Lung (tissue), 11 donors: ENCODE measurements at regions not wholly inside any gene's neighbourhood (a gene's known extent, or its start where the extent isn't known, plus 50 kb on each side); places are given as distances from the start of the nearest gene placed in this dataset.
A peak's percentile ranks its signal among the peaks of the same experiment; 100 is the strongest.

Experiments
- ATAC-seq: fragments of 200-7000 bp; cut with Tn5 transposase; one replicate; pipeline ENCODE4 v1.9.1; 2020; ENCODE audit warnings: moderate number of reproducible peaks; ENCODE audit not compliant: insufficient read depth, low FRiP score
- DNase-seq, 3 donors: peaks; one replicate each; pipeline ENCODE4 v3.0.0-alpha.2; 2013 to 2017
- H3K27ac ChIP-seq, 2 donors: one replicate each; pipeline ENCODE4 v1.5.1; 2013; ENCODE audit warnings: mild to moderate bottlenecking in 2 of 2, moderate library complexity in 2 of 2, control low read depth in 1 of 2, inconsistent platforms in 1 of 2, low read depth in 1 of 2, low read length in 1 of 2
- H3K27me3 ChIP-seq, 3 donors: one replicate each; pipeline ENCODE4 v1.5.1; 2013; ENCODE audit warnings: low read length in 2 of 3; ENCODE audit not compliant: control insufficient read depth in 3 of 3, insufficient read depth in 3 of 3
- H3K36me3 ChIP-seq, 4 donors: one replicate each; pipeline ENCODE4 v1.5.1; 2013; ENCODE audit warnings: low read length in 4 of 4, mild to moderate bottlenecking in 1 of 4, moderate library complexity in 1 of 4; ENCODE audit not compliant: control insufficient read depth in 4 of 4, insufficient read depth in 4 of 4
- H3K4me1 ChIP-seq, 5 donors: one replicate each; pipeline ENCODE4 v1.5.1; 2013; ENCODE audit warnings: low read length in 5 of 5, mild to moderate bottlenecking in 2 of 5, moderate library complexity in 1 of 5; ENCODE audit not compliant: control insufficient read depth in 5 of 5, insufficient read depth in 5 of 5
- H3K4me3 ChIP-seq: one replicate; pipeline ENCODE4 v1.5.1; 2013; ENCODE audit warnings: mild to moderate bottlenecking, control low read depth, moderate library complexity
- H3K9ac ChIP-seq, 2 donors: one replicate each; pipeline ENCODE4 v1.5.1; 2013; ENCODE audit warnings: low read length in 2 of 2, control low read depth in 1 of 2; ENCODE audit not compliant: insufficient read depth in 1 of 2
- H3K9me3 ChIP-seq, 4 donors: one replicate each; pipeline ENCODE4 v1.5.1; 2013; ENCODE audit warnings: low read length in 3 of 4, mild to moderate bottlenecking in 1 of 4, moderate library complexity in 1 of 4; ENCODE audit not compliant: control insufficient read depth in 4 of 4, insufficient read depth in 3 of 4
- WGBS, 2 donors: extraction: QIAGEN DNeasy Blood & Tissue Kit; methylation state at CpG; one replicate each; pipeline ENCODE4 v1.1.7; 2013; 5-methylcytosine and 5-hydroxymethylcytosine counted together
- TF ChIP-seq, protein P1 (sequence below): IDR thresholded peaks from 2 replicates; pipeline ENCODE4 v1.5.1; 2012; ENCODE audit warnings: mild to moderate bottlenecking; ENCODE audit errors: control extremely low read depth, extremely low read depth
- donor health status: control.
- donor health status: control.
- donor health status: Bipolar disorder and iron deficiency.
- donor health status: healthy.
- donor health status: DM: yes; HTN: yes; CAD: no.

DNA sequence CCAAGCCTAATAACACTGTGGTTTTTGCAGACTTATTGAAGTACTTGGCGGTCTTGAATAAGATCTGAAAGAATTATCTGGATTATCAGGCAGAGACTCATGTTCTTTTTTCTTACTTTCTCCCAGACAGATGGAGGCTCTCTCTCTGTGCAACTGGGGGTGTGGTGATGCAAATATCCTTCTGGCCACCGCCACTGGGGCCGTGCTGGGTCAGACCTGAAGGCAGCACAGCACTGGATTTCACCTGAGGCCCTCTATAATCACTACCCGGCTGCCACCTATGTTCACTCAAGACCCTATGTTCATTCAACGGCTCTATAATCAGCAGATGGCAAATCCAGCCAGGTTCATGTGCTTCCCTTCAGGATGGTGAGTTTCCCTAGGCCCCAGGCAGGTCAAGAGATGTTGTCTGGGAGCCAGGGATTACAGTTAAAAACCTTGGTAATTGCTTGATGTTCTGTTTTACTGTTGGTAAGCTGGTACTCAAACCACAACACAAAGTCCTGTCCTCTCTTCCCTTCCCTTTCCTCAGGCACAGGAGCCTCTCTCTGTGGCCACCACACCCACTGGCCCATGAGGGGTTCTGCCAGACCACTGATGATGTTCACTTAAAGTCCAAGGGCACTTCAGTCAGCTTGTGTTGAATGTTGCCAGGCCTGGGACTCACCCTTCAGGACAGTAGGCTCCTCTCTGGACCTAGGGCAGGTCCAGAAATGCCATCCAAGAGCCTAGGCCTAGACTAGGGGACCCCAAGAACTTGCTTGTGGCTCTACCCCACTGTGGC lies 205.3 kb upstream of the GCFC2 start:
- WGBS, 2 donors: 71 to 76% methylated on average over 5 of the region's 5 CpGs
- ATAC-seq (no peak), DNase-seq (no peak)
- no peak overlapping the region for H3K27ac ChIP-seq
- H3K36me3 ChIP-seq: no peaks in the 10 kb centered on the region
- H3K9ac ChIP-seq: no peak overlapping the region
- no peak overlapping the region for H3K4me3 ChIP-seq
- H3K9me3 ChIP-seq: peaks cover 0 to 5% (median 0%) of the 10 kb centered on the region in 4 donors
- H3K4me1 ChIP-seq: peaks cover 0 to under 1% (median 0%) of the 10 kb centered on the region in 5 donors
- no peaks in the 10 kb centered on the region for H3K27me3 ChIP-seq
- TF ChIP-seq, protein P1, sequence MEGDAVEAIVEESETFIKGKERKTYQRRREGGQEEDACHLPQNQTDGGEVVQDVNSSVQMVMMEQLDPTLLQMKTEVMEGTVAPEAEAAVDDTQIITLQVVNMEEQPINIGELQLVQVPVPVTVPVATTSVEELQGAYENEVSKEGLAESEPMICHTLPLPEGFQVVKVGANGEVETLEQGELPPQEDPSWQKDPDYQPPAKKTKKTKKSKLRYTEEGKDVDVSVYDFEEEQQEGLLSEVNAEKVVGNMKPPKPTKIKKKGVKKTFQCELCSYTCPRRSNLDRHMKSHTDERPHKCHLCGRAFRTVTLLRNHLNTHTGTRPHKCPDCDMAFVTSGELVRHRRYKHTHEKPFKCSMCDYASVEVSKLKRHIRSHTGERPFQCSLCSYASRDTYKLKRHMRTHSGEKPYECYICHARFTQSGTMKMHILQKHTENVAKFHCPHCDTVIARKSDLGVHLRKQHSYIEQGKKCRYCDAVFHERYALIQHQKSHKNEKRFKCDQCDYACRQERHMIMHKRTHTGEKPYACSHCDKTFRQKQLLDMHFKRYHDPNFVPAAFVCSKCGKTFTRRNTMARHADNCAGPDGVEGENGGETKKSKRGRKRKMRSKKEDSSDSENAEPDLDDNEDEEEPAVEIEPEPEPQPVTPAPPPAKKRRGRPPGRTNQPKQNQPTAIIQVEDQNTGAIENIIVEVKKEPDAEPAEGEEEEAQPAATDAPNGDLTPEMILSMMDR: no peak

DNA sequence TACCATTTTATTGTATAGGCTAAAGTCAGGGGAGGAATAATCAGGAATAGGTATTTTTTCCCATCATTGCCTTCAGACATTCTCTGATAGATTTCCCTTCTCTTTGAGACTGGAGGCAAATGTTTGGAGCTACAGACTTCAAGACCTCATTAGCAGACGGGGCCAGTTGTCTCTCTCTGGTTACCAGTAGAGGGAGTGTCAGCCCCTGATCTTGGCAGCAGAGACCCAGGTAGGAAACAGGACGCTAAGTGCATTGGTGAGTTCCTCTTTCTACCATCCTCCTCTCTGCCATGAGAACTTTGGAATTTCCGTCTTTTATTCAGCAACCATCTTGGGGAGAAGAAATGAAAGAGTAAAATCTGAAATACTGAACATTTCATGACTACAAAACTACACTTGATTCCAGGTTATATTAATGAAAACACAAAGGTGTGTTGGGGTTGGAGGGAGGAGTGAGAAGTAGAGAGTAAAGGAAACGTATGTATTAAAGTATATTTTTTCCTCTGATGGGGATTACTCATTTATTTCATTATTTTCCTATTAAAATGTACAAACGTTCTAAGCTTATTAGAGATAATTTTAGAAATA lies 186.2 kb upstream of the GCFC2 start:
- Histone ChIP-seq H3K36me3 (no peaks in the 10 kb centered on the region), H3K9me3 (no peaks in the 10 kb centered on the region), H3K9ac (no peak overlapping the region), H3K4me3 (no peak overlapping the region), H3K4me1 (no peaks in the 10 kb centered on the region), H3K27ac (no peak overlapping the region), H3K27me3 (no peaks in the 10 kb centered on the region)
- TF ChIP-seq, protein P1: no peak
- ATAC-seq: peak; percentile 58
- WGBS, 2 donors: 36 to 43% methylated on average over 5 of the region's 5 CpGs
- DNase-seq: peak; percentile 22 to 44 (median 30)

DNA sequence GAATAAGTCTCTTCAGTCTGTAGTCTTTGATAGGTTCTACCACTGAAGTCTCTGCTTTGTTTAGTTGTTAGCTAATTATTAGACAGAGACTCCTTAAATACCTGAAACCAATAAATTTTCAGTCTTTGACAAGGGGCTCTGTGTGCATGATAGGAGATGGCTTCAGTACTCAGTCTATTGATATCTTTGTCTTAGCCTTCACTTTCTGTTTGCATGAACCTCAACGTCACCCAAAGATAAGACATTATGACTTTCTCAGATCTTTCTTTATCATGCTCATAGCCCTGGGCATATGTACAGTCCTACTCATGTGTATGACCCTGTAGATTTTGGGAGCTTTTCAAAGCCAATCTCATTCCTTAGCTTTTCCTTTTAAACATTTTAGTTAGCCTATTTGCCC lies 183.5 kb upstream of the GCFC2 start:
- H3K4me1 ChIP-seq: no peaks in the 10 kb centered on the region
- H3K4me3 ChIP-seq: no peak overlapping the region
- no peak overlapping the region for H3K27ac ChIP-seq
- TF ChIP-seq, protein P1: no peak
- H3K36me3 ChIP-seq: no peaks in the 10 kb centered on the region
- H3K9me3 ChIP-seq: peaks cover 0 to 2% (median 0%) of the 10 kb centered on the region in 4 donors
- no peak for DNase-seq
- WGBS, 2 donors: 76 to 82% methylated on average over 1 of the region's 1 CpG
- H3K27me3 ChIP-seq: no peaks in the 10 kb centered on the region
- ATAC-seq: no peak
- no peak overlapping the region for H3K9ac ChIP-seq
